HL-60 (cell line): ENCODE measurements at regions not wholly inside any gene's neighbourhood (a gene's known extent, or its start where the extent isn't known, plus 50 kb on each side); places are given as distances from the start of the nearest gene placed in this dataset.

Experiments used
- GABPA ChIP-seq: IDR thresholded peaks from 2 replicates; pipeline ENCODE4 v1.6.1; 2012; ENCODE audit warnings: low read depth
- POLR2AphosphoS5 ChIP-seq: IDR thresholded peaks from 2 replicates; pipeline ENCODE4 v1.6.1; 2012; ENCODE audit warnings: low read depth
- TF ChIP-seq, protein P1 (sequence below): IDR thresholded peaks from one replicate; pipeline ENCODE4 v1.5.1; 2011; ENCODE audit warnings: low read length, control low read depth, inconsistent platforms; ENCODE audit not compliant: insufficient read depth
- TF ChIP-seq, protein P2 (sequence below): IDR thresholded peaks from 2 replicates; pipeline ENCODE4 v1.6.1; 2012; ENCODE audit warnings: low read depth; ENCODE audit not compliant: insufficient replicate concordance

DNA sequence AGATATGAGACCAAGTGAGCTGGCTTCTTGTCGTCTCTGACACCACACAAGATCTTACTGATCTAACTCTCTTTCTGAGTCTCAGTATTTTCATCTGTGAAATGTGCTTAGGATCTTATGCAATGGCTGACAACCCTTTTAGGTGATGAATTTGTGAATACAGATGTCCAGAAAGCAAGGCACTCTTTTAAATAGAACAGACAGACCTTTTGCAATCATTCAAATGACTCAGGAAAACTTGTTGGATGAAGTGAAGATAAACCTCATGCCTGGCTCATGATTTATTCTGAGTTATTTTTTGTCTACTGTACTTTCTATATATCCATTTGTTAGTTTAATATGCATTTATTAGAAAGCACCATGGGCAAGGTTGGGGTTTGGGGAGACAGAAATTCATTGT lies 411.3 kb downstream of the PTPRU start:
- TF ChIP-seq, protein P1, sequence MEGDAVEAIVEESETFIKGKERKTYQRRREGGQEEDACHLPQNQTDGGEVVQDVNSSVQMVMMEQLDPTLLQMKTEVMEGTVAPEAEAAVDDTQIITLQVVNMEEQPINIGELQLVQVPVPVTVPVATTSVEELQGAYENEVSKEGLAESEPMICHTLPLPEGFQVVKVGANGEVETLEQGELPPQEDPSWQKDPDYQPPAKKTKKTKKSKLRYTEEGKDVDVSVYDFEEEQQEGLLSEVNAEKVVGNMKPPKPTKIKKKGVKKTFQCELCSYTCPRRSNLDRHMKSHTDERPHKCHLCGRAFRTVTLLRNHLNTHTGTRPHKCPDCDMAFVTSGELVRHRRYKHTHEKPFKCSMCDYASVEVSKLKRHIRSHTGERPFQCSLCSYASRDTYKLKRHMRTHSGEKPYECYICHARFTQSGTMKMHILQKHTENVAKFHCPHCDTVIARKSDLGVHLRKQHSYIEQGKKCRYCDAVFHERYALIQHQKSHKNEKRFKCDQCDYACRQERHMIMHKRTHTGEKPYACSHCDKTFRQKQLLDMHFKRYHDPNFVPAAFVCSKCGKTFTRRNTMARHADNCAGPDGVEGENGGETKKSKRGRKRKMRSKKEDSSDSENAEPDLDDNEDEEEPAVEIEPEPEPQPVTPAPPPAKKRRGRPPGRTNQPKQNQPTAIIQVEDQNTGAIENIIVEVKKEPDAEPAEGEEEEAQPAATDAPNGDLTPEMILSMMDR, result no peak
- TF ChIP-seq POLR2AphosphoS5 (no peak), GABPA (no peak)
- TF ChIP-seq, protein P2, sequence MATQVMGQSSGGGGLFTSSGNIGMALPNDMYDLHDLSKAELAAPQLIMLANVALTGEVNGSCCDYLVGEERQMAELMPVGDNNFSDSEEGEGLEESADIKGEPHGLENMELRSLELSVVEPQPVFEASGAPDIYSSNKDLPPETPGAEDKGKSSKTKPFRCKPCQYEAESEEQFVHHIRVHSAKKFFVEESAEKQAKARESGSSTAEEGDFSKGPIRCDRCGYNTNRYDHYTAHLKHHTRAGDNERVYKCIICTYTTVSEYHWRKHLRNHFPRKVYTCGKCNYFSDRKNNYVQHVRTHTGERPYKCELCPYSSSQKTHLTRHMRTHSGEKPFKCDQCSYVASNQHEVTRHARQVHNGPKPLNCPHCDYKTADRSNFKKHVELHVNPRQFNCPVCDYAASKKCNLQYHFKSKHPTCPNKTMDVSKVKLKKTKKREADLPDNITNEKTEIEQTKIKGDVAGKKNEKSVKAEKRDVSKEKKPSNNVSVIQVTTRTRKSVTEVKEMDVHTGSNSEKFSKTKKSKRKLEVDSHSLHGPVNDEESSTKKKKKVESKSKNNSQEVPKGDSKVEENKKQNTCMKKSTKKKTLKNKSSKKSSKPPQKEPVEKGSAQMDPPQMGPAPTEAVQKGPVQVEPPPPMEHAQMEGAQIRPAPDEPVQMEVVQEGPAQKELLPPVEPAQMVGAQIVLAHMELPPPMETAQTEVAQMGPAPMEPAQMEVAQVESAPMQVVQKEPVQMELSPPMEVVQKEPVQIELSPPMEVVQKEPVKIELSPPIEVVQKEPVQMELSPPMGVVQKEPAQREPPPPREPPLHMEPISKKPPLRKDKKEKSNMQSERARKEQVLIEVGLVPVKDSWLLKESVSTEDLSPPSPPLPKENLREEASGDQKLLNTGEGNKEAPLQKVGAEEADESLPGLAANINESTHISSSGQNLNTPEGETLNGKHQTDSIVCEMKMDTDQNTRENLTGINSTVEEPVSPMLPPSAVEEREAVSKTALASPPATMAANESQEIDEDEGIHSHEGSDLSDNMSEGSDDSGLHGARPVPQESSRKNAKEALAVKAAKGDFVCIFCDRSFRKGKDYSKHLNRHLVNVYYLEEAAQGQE, result no peak
